ENCODE measurements at regions not wholly inside any gene's neighbourhood (a gene's known extent, or its start where the extent isn't known, plus 50 kb on each side); places are given as distances from the start of the nearest gene placed in this dataset.

GRCh38 chr20:46820682-46821081 lies 74.0 kb upstream of the EYA2 start:
- Histone ChIP-seq H3K27me3 (ENCODE audit: insufficient read depth, poor library complexity, severe bottlenecking) (peaks cover 12% of the 10 kb centered on the region), H3K4me3 (replicated peaks; ENCODE audit: insufficient read depth, low read length) (no peak overlapping the region), H3K27ac (replicated peaks) (no peak overlapping the region)
- TF ChIP-seq SPI1 (IDR thresholded peaks at IDR 0.05; ENCODE audit: borderline replicate concordance, low read depth) (no peak), GABPA (IDR thresholded peaks at IDR 0.05; ENCODE audit: low read depth) (no peak), POLR2AphosphoS5 (IDR thresholded peaks at IDR 0.05; ENCODE audit: low read depth) (no peak)
- TF ChIP-seq, protein P1, sequence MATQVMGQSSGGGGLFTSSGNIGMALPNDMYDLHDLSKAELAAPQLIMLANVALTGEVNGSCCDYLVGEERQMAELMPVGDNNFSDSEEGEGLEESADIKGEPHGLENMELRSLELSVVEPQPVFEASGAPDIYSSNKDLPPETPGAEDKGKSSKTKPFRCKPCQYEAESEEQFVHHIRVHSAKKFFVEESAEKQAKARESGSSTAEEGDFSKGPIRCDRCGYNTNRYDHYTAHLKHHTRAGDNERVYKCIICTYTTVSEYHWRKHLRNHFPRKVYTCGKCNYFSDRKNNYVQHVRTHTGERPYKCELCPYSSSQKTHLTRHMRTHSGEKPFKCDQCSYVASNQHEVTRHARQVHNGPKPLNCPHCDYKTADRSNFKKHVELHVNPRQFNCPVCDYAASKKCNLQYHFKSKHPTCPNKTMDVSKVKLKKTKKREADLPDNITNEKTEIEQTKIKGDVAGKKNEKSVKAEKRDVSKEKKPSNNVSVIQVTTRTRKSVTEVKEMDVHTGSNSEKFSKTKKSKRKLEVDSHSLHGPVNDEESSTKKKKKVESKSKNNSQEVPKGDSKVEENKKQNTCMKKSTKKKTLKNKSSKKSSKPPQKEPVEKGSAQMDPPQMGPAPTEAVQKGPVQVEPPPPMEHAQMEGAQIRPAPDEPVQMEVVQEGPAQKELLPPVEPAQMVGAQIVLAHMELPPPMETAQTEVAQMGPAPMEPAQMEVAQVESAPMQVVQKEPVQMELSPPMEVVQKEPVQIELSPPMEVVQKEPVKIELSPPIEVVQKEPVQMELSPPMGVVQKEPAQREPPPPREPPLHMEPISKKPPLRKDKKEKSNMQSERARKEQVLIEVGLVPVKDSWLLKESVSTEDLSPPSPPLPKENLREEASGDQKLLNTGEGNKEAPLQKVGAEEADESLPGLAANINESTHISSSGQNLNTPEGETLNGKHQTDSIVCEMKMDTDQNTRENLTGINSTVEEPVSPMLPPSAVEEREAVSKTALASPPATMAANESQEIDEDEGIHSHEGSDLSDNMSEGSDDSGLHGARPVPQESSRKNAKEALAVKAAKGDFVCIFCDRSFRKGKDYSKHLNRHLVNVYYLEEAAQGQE (IDR thresholded peaks at IDR 0.05; ENCODE audit: insufficient replicate concordance, low read depth), result no peak
- no peak for DNase-seq (ENCODE audit: low read depth in 1 of 2, low spot score in 1 of 2)

GRCh38 chr20:46823271-46823751 lies 71.3 kb upstream of the EYA2 start:
- TF ChIP-seq, protein P1 (IDR thresholded peaks at IDR 0.05; ENCODE audit: insufficient replicate concordance, low read depth), result no peak
- TF ChIP-seq SPI1 (IDR thresholded peaks at IDR 0.05; ENCODE audit: borderline replicate concordance, low read depth) (no peak), POLR2AphosphoS5 (IDR thresholded peaks at IDR 0.05; ENCODE audit: low read depth) (no peak), GABPA (IDR thresholded peaks at IDR 0.05; ENCODE audit: low read depth) (no peak)
- TF ChIP-seq, protein P2, sequence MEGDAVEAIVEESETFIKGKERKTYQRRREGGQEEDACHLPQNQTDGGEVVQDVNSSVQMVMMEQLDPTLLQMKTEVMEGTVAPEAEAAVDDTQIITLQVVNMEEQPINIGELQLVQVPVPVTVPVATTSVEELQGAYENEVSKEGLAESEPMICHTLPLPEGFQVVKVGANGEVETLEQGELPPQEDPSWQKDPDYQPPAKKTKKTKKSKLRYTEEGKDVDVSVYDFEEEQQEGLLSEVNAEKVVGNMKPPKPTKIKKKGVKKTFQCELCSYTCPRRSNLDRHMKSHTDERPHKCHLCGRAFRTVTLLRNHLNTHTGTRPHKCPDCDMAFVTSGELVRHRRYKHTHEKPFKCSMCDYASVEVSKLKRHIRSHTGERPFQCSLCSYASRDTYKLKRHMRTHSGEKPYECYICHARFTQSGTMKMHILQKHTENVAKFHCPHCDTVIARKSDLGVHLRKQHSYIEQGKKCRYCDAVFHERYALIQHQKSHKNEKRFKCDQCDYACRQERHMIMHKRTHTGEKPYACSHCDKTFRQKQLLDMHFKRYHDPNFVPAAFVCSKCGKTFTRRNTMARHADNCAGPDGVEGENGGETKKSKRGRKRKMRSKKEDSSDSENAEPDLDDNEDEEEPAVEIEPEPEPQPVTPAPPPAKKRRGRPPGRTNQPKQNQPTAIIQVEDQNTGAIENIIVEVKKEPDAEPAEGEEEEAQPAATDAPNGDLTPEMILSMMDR (IDR thresholded peaks at IDR 0.05; ENCODE audit: insufficient read depth, low read length), result no peak
- Histone ChIP-seq H3K27me3 (ENCODE audit: insufficient read depth, poor library complexity, severe bottlenecking) (peaks cover 3% of the 10 kb centered on the region), H3K27ac (replicated peaks) (no peak overlapping the region)

GRCh38 chr20:46823753-46824152 lies 70.9 kb upstream of the EYA2 start:
- H3K4me3 ChIP-seq (replicated peaks; ENCODE audit: insufficient read depth, low read length), result no peak overlapping the region
- H3K27me3 ChIP-seq (ENCODE audit: insufficient read depth, poor library complexity, severe bottlenecking), result peaks cover 3% of the 10 kb centered on the region
- DNase-seq (ENCODE audit: low read depth in 1 of 2, low spot score in 1 of 2), result no peak
- TF ChIP-seq, protein P1 (IDR thresholded peaks at IDR 0.05; ENCODE audit: insufficient replicate concordance, low read depth), result no peak
- TF ChIP-seq, protein P2 (IDR thresholded peaks at IDR 0.05; ENCODE audit: insufficient read depth, low read length), result no peak
- TF ChIP-seq GABPA (IDR thresholded peaks at IDR 0.05; ENCODE audit: low read depth), result no peak
- TF ChIP-seq POLR2AphosphoS5 (IDR thresholded peaks at IDR 0.05; ENCODE audit: low read depth), result no peak
- no peak for TF ChIP-seq SPI1 (IDR thresholded peaks at IDR 0.05; ENCODE audit: borderline replicate concordance, low read depth)
- H3K27ac ChIP-seq (replicated peaks), result no peak overlapping the region

More at GRCh38 chr20:46823271-46823751, 71.3 kb upstream of the EYA2 start:
- no peak overlapping the region for H3K4me3 ChIP-seq (replicated peaks; ENCODE audit: insufficient read depth, low read length)
- no peak for DNase-seq (ENCODE audit: low read depth in 1 of 2, low spot score in 1 of 2)
